HCT116 (cell line): ENCODE measurements at regions not wholly inside any gene's neighbourhood (a gene's known extent, or its start where the extent isn't known, plus 50 kb on each side); places are given as distances from the start of the nearest gene placed in this dataset.

Experiments
- ATAC-seq: fragments of 200-7000 bp; cut with Tn5 transposase; 2 replicates; pipeline ENCODE4 v1.9.1; 2020; ENCODE audit warnings: mild to moderate bottlenecking, moderate library complexity
- BruUV-seq: library from RNA; stranded (reverse); fragments of 400-500 nt; replicated peaks from 2 replicates; lab custom pipeline; 2021; lab: Mats Ljungman, UMichigan
- CTCF ChIA-PET: fragments of 300-600 bp; sonication (Branson Sonifier 250); formaldehyde crosslinking; loops from one replicate; lab custom pipeline; 2021; ENCODE audit warnings: antibody characterized with exemption; lab: Charles Lee
- POLR2A ChIA-PET: fragments of 300-600, 350-600 bp; sonication (Branson Sonifier 250); formaldehyde crosslinking; loops from one replicate; lab custom pipeline; 2021; ENCODE audit warnings: antibody characterized with exemption; lab: Charles Lee
- RAD21 ChIA-PET, 2 experiments: fragments of 300-600 bp; sonication (Branson Sonifier 250); formaldehyde crosslinking; loops; one replicate each; lab custom pipeline; 2023; ENCODE audit warnings: low total read pairs in 2 of 2; ENCODE audit not compliant: uncharacterized antibody in 2 of 2, unreplicated experiment in 2 of 2, low non-redundant PET in 1 of 2; lab: Charles Lee
- DNase-seq: peaks from one replicate; pipeline ENCODE4 v3.0.0-alpha.2; 2010; ENCODE audit warnings: low read depth, low spot score
- H2AFZ ChIP-seq: fragments of 200-600 bp; shearing (Covaris generic), sonication (generic); 2 replicates; pipeline ENCODE4 v1.6.1; 2017; ENCODE audit warnings: low read depth, mixed run types, mixed read lengths, antibody characterized with exemption, low read length; ENCODE audit not compliant: poor library complexity, severe bottlenecking
- H3K27ac ChIP-seq: 2 replicates; pipeline ENCODE4 v1.5.1; 2012; ENCODE audit warnings: low read depth, low read length
- H3K27me3 ChIP-seq: fragments of 200-600 bp; sonication (generic); 2 replicates; pipeline ENCODE4 v1.6.1; 2016; ENCODE audit warnings: mixed run types, low read length, mixed read lengths; ENCODE audit not compliant: insufficient read depth
- H3K36me3 ChIP-seq, 2 experiments: fragments of 200-500 bp in 1 of 2; fragments of 200-600 bp in 1 of 2; sonication (Bioruptor generic) in 1 of 2; sonication (generic) in 1 of 2; 2 replicates each; pipeline versions ENCODE4 v1.5.1 to v1.6.1; 2014 to 2016; ENCODE audit warnings: low read length in 2 of 2, inconsistent platforms in 1 of 2, mixed read lengths in 1 of 2, mixed run types in 1 of 2; ENCODE audit not compliant: insufficient read depth in 2 of 2, control insufficient read depth in 1 of 2
- H3K4me1 ChIP-seq, 2 experiments: fragments of 200-600 bp in 1 of 2; sonication (generic) in 1 of 2; 2 replicates each; pipeline versions ENCODE4 v1.5.1 to v1.6.1; 2012 to 2017; ENCODE audit warnings: low read length in 2 of 2, inconsistent platforms in 1 of 2, mild to moderate bottlenecking in 1 of 2, mixed read lengths in 1 of 2, mixed run types in 1 of 2, moderate library complexity in 1 of 2; ENCODE audit not compliant: insufficient read depth in 2 of 2, control insufficient read depth in 1 of 2
- H3K4me2 ChIP-seq: fragments of 200-600 bp; sonication (generic); 2 replicates; pipeline ENCODE4 v1.6.1; 2017; ENCODE audit warnings: mixed run types, low read length, mixed read lengths
- H3K4me3 ChIP-seq, 2 experiments: fragments of 200-600 bp in 1 of 2; sonication (generic) in 1 of 2; replicated peaks in 1 of 2; 2 replicates each; pipeline ENCODE4 v1.5.1; 2011 to 2016; ENCODE audit warnings: low read length in 2 of 2, control low read depth in 1 of 2, low read depth in 1 of 2, mild to moderate bottlenecking in 1 of 2, mixed read lengths in 1 of 2, mixed run types in 1 of 2
- H3K79me2 ChIP-seq: fragments of 200-600 bp; sonication (generic); 2 replicates; pipeline ENCODE4 v1.6.1; 2017; ENCODE audit warnings: mild to moderate bottlenecking, mixed run types, low read length, moderate library complexity, mixed read lengths; ENCODE audit not compliant: insufficient read depth
- H3K9ac ChIP-seq: fragments of 200-600 bp; sonication (generic); 2 replicates; pipeline ENCODE4 v1.6.1; 2016; ENCODE audit warnings: low read length, mixed read lengths
- H3K9me2 ChIP-seq: fragments of 200-600 bp; sonication (generic), shearing (Covaris generic); 2 replicates; pipeline ENCODE4 v1.6.1; 2017; ENCODE audit warnings: mixed run types, mild to moderate bottlenecking, moderate library complexity; ENCODE audit not compliant: insufficient read depth
- H3K9me3 ChIP-seq, 2 experiments: fragments of 200-500 bp in 1 of 2; fragments of 200-600 bp in 1 of 2; sonication (Bioruptor generic) in 1 of 2; sonication (generic) in 1 of 2; 2 replicates each; pipeline ENCODE4 v1.6.1; 2014 to 2017; ENCODE audit warnings: low read length in 2 of 2, mixed read lengths in 2 of 2, inconsistent platforms in 1 of 2, low read depth in 1 of 2, mild to moderate bottlenecking in 1 of 2, mixed run types in 1 of 2, moderate library complexity in 1 of 2; ENCODE audit not compliant: control insufficient read depth in 1 of 2, insufficient read depth in 1 of 2
- H4K20me1 ChIP-seq: fragments of 200-600 bp; sonication (generic), shearing (Covaris generic); 2 replicates; pipeline ENCODE4 v1.6.1; 2017; ENCODE audit warnings: mixed run types, mild to moderate bottlenecking, moderate library complexity; ENCODE audit not compliant: insufficient read depth
- CEBPB ChIP-seq: IDR thresholded peaks from 2 replicates; pipeline ENCODE4 v1.6.1; 2012; ENCODE audit warnings: low read depth
- EGR1 ChIP-seq: IDR thresholded peaks from 2 replicates; pipeline ENCODE4 v1.6.1; 2012; ENCODE audit warnings: low read depth
- ELF1 ChIP-seq: IDR thresholded peaks from 2 replicates; pipeline ENCODE4 v1.6.1; 2012; ENCODE audit warnings: low read depth, borderline replicate concordance
- FOSL1 ChIP-seq: IDR thresholded peaks from 2 replicates; pipeline ENCODE4 v1.6.1; 2012; ENCODE audit warnings: low read depth
- JUND ChIP-seq: IDR thresholded peaks from 2 replicates; pipeline ENCODE4 v1.6.1; 2012
- POLR2AphosphoS5 ChIP-seq: IDR thresholded peaks from 2 replicates; pipeline ENCODE4 v1.6.1; 2011; ENCODE audit warnings: mild to moderate bottlenecking, low read depth, low read length, moderate library complexity
- RAD21 ChIP-seq: IDR thresholded peaks from 2 replicates; pipeline ENCODE4 v1.6.1; 2012; ENCODE audit warnings: low read depth, mild to moderate bottlenecking
- SRF ChIP-seq: IDR thresholded peaks from 2 replicates; pipeline ENCODE4 v1.6.1; 2012; ENCODE audit warnings: low read depth
- YY1 ChIP-seq: IDR thresholded peaks from 2 replicates; pipeline ENCODE4 v1.6.1; 2011; ENCODE audit warnings: low read length, low read depth, moderate library complexity, mild to moderate bottlenecking; ENCODE audit not compliant: insufficient replicate concordance; ENCODE audit errors: extremely low read depth
- ZFX ChIP-seq: fragments of 450-650 bp; IDR thresholded peaks from 2 replicates; pipeline ENCODE4 v1.6.1; 2017
- ZNF274 ChIP-seq: fragments of 200-500 bp; sonication (Bioruptor generic); IDR thresholded peaks from 2 replicates; pipeline ENCODE4 v1.6.1; 2014; ENCODE audit warnings: mild to moderate bottlenecking, low read depth, low read length, inconsistent platforms
- intact Hi-C: fragments of 100-400 bp; cut with micrococcal nuclease; formaldehyde crosslinking; loops from 2 replicates; pipeline ENCODE4 v1.10.0; 2022
- TF ChIP-seq, protein P1 (sequence below): IDR thresholded peaks from 2 replicates; pipeline ENCODE4 v1.6.1; 2011; ENCODE audit warnings: mild to moderate bottlenecking, low read length, moderate library complexity; ENCODE audit not compliant: insufficient replicate concordance; ENCODE audit errors: extremely low read depth
- TF ChIP-seq, protein P2 (sequence below): IDR thresholded peaks from 2 replicates; pipeline ENCODE4 v1.6.1; 2012

DNA sequence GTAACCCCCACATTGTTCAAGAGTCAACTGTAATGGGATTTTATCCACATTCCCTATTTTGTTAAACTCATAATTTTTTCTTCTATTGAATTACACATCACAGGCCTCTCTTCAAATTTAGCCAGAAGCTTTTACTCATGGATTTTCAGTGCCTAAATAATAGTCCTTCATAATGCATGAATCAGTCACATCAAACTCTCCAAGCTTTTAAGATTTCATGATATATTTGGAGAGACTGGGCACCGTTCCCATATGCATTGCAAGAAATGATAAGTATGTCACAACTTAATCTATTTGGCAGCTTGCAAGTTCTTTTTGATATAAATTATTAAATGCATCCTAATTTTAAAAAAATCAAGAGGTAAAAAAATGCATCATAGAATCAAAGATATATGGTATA lies 465.9 kb downstream of the DMAC1 start:
- H3K9me2 ChIP-seq = no peaks in the 10 kb centered on the region
- TF ChIP-seq YY1 (no peak), SRF (no peak), ELF1 (no peak), POLR2AphosphoS5 (no peak), RAD21 (no peak), JUND (no peak), FOSL1 (no peak), CEBPB (no peak), ZFX (no peak), EGR1 (no peak), ZNF274 (no peak)
- TF ChIP-seq, protein P1, sequence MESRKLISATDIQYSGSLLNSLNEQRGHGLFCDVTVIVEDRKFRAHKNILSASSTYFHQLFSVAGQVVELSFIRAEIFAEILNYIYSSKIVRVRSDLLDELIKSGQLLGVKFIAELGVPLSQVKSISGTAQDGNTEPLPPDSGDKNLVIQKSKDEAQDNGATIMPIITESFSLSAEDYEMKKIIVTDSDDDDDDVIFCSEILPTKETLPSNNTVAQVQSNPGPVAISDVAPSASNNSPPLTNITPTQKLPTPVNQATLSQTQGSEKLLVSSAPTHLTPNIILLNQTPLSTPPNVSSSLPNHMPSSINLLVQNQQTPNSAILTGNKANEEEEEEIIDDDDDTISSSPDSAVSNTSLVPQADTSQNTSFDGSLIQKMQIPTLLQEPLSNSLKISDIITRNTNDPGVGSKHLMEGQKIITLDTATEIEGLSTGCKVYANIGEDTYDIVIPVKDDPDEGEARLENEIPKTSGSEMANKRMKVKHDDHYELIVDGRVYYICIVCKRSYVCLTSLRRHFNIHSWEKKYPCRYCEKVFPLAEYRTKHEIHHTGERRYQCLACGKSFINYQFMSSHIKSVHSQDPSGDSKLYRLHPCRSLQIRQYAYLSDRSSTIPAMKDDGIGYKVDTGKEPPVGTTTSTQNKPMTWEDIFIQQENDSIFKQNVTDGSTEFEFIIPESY = no peak
- TF ChIP-seq, protein P2, sequence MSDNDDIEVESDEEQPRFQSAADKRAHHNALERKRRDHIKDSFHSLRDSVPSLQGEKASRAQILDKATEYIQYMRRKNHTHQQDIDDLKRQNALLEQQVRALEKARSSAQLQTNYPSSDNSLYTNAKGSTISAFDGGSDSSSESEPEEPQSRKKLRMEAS = no peak
- TF ChIP-seq, all 23 proteins: peak for 0
- BruUV-seq = no TSS peak
- Histone ChIP-seq H3K79me2 (no peaks in the 10 kb centered on the region), H3K4me2 (no peak overlapping the region), H3K27me3 (peaks cover 5% of the 10 kb centered on the region; the same call in 1 of the 2 replicates), H2AFZ (no peak overlapping the region), H4K20me1 (no peaks in the 10 kb centered on the region), H3K9me3 (no peaks in the 10 kb centered on the region), H3K27ac (no peak overlapping the region), H3K4me1 (no peaks in the 10 kb centered on the region), H3K36me3 (no peaks in the 10 kb centered on the region; a peak in 1 of 4 replicates), H3K9ac (no peak overlapping the region), H3K4me3 (no peak overlapping the region)
- RAD21 ChIA-PET = no interaction called here
- intact Hi-C loops = no loop called here
- no peak for ATAC-seq
- DNase-seq = no peak
- CTCF ChIA-PET = no interaction called here
- POLR2A ChIA-PET = no interaction called here
